HG03521 (cell line): ENCODE measurements at regions not wholly inside any gene's neighbourhood (a gene's known extent, or its start where the extent isn't known, plus 50 kb on each side); places are given as distances from the start of the nearest gene placed in this dataset.
A peak's percentile ranks its signal among the peaks of the same experiment; 100 is the strongest.
"Not testable (repeated sequence)": the region's sequence is repeated elsewhere in the genome, so short reads cannot be mapped to it uniquely, and the experiment has no call there.

Experiments
- ATAC-seq: cut with Tn5 transposase; IDR thresholded peaks from one replicate; pipeline ENCODE4 v1.9.1; 2021; ENCODE audit warnings: mild to moderate bottlenecking, moderate library complexity; ENCODE audit not compliant: unreplicated experiment

DNA sequence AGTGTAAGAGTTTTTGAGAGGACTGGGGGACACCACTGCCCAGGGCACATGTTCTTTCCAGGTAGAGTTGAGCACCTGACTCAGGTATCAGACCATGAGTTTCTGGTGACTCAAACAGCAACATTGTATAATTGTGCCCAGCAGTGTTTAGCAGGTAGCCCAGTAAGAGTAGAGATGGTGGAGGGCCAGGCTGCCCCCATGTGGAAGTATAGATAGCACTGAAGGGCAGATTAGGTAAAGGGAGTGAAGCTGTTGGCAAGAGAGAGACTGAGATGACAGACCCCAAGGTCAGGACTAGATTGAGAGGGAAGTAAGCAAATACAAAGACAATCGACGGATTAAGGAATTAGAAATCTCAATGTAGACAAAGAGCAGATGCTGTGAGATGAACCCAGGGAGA is 74.6 kb downstream of the TRIM42 start:
- no peak for ATAC-seq

DNA sequence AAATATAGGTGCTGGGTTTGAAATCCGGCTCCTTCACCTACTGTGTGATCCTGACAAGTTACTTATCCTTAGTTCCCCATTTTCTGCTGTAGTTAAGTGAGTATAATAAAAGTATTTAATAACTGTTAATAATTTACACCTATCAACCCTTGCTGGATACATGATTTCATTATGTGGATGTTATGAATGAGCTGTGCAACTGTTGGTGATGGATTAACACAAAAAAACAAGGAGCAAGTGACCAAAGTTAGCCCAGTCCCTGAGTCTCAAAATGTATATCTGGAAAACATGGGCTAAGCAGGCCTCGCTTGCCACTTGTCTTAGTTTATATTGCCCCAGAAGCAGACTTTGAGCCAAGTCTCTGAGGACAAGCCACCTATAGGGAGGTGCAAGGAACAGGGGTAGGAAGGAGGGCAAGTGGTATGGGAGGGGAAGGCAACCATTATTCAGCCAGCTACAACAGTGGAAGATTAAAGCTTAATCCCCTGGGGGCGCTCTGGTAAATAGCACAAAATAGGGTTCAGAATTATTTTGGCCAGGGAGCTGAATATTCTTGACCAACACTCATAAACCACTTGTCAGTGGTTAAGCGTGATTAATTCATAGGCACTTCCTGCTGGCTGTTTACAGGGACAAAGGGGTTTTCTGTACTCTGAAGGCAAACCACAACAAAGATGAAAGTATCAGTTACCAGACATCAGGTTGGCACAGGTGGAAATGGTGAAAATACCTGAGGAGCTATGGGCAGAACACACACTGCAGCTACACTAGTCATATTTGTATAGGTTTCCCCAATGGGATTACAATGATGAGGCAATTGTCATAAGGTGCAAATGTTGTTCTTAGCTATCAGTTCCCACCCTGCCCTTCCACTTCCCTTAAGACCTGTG is 76.2 kb downstream of the TRIM42 start:
- ATAC-seq, result peak; percentile 42

DNA sequence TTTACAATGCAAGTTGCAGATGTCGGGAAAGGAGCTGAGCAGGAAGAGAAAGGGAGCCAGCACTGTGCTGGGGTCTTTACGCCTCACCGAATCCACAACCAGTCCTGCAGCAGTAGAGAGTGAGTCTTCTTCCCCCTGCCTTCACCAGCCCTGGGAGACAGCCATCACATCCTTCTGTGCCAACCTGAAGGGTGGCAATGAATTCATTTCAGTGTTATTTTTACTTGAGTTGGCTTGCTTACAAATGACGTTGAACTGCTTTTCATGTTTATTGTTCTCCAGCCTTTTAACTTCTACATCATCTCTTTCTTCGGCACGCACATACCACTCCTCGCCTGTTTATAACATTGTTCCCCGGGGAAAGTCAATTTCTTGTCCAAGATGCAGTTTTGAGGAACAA is 77.1 kb downstream of the TRIM42 start:
- ATAC-seq, result no peak

DNA sequence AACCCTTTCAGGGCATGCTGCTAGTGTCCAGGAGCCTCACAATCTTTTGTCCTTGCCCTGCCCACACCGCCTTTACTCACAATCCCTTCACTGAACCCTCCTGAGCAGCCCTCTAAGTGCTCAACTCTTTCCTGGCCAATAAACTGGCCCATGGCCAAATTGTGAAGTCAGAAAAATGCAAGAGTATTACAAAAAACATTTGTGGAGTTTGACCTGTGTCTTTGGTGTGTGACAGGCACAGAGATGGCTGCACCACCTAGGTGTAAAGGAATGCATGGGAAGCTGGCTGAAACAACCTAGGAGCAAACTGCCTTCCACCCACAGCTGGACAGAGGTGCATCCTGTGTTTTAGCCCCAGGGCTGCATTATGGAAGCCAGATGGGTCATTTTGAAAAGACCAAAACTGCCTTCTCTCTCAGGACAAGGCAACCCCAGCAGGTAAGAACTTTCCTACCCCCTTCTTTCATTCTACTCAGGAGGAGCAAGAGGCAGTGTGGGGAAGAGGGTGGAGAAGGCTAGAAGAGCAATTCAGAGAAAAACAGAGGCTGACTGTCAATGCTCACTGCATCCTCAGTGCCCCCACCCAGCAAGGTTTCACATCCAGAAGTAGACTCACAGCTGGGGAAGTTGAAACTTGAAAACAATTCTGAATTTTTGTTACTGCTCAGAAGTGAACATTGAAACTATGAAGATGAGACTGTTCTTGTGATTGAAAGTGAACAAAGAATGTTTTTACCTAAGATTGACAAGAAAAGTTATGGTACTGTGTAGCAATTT is 78.6 kb downstream of the TRIM42 start:
- ATAC-seq, result peak; percentile 52

DNA sequence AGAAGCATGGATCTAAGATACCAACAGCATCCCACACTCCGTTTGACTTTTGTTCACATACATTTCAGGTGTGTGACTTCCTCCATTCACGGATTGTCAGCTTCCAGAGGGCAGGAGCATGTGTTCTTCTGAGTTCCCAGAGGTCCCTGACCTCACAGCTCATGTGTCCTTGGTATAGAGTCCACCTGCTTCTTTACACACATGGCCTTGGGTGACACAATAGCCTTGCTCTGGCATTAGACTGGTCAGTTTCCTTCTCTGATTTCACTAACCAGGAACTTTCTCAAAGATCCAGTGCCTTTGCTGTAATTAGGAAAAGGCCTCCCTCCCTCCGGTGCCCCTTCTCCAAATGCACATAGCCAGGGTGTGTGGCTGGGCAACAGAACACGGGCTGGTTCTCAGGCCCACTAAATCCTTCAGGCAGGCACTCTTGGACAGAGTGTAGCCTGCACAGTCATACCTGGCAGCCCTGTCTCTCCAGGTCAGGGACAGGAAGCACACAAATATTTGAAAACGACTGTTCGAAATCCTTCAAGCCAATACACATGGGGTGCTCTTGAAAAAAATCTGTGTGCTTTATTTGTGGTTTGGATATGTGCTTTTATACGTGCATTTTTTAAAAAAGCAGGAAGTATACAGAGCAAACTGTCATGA is 81.1 kb downstream of the TRIM42 start:
- ATAC-seq, result no peak

DNA sequence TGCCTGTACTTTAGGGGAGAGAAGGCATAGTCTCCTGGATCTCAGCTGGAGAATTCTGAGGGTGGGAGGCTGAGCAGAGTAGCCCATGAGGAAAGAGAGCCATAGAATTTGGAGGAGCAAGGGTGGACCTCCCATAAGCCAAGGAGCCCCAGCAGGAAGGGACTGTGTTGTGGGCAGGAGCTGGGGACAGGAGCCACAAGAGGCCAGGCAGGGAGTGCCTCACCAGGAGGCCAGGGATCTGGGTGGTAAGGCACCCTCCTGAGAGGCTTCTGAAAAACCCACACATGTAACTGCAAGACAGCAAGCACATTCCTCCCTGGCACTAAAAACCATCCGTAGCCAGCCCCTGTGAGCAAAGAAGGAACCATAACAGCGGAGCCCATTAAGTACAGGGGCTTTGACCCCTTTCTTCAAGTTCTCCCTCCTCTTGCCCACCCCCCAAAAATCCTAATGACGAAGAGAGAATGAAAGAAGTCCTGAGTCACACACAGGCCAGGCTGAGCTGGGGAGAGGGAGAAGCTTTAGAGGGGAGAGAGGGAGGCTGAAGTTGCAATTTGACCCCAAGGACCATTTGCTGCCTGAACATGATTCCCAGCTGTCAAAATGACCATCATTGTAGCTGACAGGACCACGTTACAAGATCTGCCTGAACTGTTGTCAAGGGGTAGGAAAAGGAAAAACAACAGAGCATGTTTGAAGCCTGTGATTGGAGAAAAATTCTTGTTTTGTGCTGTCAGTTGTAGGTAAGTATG is 82.6 kb downstream of the TRIM42 start:
- ATAC-seq, result no peak

DNA sequence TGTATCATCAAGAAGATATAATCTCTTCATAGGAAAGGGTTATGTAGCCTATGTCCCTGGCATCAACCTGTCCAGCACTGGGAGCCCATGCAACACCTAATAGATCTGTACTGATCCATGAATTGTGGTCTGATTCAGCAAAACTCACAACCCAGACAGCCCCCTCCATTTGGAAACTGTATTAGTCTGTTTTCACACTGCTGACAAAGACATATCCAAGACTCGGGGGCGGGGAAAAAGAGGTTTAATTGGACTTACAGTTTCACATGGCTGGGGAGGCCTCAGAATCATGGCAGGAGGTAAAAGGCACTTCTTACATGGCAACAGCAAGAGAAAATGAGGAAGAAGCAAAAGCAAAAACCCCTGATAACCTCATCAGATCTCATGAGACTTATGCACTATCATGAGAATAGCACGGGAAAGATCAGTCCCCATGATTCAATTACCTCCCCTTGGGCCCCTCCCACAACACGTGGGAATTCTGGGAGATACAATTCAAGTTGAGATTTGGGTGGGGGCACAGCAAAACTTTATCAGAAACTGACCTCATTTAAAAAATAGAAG is 83.3 kb downstream of the TRIM42 start:
- ATAC-seq, result no peak

DNA sequence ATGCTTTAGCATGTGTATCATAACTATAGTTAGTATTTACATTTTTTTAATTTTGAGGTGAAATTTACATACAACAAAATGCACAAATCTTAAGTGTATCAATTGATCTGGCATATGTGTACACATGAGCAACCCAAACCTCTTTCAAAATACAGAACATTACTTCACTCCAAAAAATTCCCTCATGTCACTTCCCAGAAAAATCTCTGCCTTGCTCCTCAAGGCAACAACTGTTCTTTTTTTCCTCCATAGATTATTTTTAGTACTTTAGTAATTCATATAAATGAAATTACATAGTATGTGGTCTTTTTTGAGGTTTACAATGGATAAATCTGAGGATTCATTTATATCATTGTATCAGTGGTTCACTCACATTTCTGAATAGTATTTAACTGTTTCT is 84.9 kb downstream of the TRIM42 start:
- ATAC-seq, result no peak

DNA sequence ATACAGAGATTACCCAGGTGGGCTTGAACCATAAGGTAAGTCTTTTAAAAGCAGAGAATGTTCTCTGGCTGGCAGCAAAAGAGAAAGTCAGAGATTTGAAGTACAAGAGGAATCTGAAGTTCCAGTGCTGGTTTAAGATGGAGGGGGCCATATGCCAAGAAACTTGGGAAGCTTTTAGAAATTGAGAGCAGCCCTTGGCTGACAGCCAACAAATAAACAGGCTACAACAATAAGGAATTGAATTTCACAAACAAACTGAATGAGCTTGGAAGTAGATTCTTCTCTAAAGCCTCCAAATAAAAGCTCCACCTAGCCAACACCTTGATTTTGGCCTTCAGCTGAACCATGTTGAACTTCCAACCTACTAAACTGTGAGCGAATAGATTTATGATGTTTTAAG is 85.7 kb downstream of the TRIM42 start:
- ATAC-seq, result no peak

DNA sequence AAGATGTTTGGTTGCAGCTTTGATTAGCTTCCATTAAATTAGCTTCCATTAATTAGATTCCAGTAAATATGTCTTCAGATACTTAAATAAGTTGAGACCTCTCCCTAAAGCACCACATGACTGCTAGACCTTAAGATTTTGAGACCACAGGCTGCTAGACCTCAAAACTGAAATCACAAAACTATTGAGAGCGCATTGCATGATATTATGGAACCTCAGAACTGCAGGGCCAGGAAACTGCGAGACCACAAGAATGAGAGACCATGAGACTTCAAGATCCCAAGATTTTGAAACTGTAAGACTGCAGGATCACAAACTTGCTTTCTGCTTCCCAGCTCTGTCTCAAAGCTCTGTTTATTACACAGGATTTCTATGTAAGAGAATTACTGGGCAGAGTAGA is 87.4 kb downstream of the TRIM42 start:
- no peak for ATAC-seq

DNA sequence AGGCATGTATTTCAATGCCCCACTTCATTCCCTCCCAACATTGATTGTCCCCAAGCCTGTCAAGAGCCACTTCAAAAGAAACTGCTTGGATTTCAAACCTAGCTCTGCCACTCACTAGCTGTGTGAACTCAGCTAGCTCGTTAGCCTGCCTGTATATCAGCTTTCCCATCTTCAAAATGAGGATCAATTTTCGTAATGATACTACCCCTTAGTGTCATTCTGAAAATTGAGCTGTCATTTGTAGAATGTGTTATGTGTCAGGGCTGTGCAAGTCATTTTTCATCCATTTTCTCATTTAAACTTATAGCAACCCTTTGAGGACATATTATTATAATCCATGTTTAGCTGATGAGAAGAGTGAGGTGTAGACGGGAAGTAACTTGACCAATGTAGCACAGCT is 88.6 kb downstream of the TRIM42 start:
- no peak for ATAC-seq

DNA sequence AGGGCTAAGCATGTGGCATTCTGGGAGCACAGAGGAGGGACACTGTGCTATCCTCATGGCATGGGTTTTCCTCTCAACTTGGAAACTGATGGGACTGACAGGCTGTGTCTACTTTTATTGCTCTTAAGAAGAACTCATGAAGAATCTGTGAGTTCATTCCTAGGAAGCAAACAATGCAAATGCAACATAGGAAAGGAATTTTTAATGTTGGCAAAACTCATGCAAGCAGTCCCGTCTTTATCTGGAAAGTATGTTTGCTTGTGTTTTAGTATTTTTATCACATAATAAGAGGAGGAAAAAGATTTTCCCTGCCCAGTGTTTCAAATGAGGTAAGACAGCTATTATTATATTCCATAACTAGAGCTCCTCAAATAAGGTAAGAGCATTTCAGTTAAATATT is 89.7 kb downstream of the TRIM42 start:
- ATAC-seq, result no peak

DNA sequence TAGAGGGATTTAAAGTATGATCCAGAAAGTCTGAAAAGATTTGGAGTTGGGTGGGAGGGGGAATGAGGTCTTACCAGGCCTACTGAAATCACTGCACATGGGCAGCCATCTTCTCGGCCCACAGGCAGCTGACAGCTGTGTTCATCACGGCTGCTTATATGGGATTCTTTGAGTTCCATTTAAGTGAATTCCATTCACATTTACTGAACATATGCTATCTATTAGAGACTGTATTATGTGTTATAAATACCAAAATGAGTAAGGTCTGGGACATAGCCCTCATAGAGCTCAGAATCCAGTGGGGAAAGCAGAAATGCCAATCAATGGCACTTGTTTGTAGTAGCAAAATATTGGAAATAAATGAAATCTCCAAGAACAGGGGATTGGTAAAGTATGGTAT is 91.1 kb downstream of the TRIM42 start:
- ATAC-seq, result no peak

DNA sequence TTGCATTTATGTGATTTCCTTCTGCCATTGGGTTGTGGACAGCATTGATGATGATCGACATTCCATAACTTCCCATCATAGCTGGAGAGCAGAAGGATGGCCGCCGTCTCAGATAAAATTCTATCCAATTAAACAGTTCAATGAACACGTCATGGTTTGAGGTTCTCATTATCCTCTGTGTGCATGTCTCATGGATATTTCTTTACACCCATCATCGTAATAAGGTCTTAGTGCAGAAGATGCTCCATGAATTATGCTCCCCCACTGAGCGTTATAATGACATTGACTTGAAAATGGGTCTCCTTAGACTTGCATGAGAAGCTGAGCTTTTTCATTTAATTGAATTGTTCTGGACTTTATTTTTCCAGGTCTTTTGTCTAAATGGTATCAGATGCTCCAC is 92.1 kb downstream of the TRIM42 start:
- ATAC-seq, result no peak

DNA sequence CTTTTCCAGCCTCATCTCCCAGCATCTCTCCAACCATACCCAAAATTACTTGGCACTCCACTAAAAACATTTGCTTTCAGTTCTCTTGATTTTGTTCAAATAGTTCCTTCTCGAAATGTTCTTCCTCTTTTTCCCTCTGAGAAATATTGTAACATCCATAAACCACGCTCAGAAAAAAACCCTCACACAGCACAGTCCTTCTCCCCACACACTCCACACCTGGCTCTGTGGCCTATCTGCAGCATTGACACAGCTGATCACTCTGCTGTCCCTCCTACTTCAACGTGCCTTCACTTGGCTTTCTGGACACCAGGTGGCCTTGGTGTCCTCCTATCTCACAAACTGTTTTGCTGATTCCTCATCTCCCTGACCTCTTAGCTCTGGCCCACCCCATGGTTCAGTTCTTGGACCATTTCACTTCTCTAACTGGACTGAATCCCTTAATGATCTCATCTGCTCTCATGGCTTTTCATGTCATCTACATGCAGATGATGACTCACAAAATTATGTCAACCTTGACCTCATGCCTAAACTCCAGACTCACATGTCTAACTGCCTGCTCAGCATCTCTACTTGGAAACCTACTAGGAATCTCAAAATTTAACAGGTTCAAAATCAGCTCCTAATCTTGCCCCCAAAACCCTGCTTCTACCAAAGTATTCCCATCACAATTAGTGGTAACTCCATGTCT is 93.3 kb downstream of the TRIM42 start:
- no peak for ATAC-seq

DNA sequence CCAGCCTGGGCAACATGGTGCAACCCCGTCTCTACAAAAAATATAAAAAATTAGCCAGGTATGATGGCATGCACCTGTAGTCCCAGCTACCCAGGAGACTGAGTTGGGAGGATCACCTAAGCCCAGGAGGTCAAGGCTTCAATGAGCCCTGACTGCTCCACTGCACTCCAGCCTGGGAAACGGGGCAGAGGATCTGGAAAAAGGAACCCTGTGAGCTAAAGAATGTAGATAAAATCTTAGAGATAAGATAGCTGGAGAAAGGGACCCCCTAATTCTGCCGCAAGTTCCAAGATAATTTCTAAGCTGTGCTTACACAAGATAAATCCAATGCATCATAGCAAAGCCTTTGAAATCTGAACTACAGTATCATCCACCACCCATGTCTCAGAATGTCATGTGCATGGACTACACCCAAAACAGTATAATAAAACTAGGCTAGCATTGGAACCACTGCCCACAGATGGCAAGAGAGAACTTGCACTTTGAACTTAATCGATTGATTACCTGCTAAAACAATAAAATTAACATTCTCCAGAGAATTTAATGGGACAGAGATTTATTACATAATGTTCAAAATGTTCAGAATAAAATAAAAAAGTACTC is 99.9 kb downstream of the TRIM42 start:
- no peak for ATAC-seq

DNA sequence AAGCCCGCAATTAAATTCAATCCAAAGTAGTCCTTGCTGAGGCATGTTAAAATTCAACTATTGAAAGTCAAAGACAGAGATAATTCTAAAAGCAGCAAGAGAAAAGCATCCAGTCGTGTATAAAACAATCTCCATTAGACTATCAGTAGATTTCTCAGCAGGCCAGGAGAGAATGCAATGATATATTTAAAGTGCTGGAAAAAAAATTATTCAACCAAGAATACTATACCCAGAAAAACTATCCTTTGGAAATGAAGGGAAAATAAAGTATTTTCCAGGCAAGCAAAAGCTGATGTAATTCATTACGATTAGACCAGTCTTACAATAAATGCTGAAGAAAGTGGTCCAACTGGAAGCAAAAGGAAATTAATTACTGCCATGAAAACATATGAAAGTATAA is 113.5 kb downstream of the TRIM42 start:
- no peak for ATAC-seq

DNA sequence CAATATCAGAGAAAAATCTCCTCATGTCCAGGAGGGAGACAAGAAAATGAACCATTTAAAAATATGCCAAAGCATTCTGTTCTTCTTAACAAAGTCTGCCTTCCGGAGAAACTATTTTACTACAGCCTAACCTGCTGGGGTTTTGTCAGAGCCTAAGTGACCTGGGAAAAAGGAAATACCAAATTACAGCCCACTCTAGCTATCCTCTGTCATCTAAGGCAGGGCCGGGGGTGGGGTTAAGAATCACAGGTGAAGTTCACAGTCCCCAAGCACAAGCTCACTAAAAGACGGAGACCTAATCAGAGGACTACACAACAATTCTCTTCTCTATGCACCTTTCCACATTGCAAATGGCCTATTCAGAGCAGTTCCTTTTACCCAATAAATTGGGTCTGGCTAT is 116.6 kb downstream of the TRIM42 start:
- no peak for ATAC-seq

DNA sequence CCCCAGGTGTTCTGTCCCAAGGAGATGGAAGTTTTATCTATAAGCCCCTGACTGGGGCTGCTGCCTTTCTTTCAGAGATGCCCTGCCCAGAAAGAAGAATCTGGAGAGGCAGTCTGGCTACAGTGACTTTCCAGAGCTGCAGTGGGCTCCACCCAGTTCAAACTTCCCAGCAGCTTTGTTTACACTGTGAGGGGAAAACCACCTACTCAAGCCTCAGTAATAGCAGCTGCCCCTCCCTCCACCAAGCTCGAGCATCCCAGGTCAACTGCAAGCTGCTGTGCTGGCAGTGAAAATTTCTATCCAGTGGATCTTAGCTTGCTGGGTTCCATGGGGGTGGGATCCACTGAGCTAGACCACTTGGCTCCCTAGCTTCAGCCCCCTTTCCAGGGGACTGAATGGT is 125.0 kb downstream of the TRIM42 start:
- not testable (repeated sequence) for ATAC-seq

DNA sequence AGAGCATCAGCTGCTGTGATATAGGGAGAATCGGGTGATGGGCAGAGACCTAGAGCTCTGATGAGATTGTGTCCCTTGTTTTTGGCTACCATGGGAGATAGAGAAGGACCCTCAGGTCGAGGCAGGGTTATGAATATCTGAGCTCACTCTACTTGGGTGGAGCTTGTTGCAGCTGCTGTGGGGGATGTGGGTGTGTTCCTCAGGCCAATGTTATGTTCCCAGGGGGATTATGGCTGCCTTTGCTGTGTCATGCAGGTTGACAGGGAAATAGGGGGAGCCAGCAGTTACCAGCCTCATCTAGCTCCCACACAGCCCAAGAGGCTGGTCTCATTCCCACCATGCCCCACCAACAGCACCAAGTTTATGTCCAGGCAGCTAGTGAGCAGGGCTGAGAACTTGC is 131.5 kb downstream of the TRIM42 start:
- no peak for ATAC-seq
